ENCODE measurements at regions not wholly inside any gene's neighbourhood (a gene's known extent, or its start where the extent isn't known, plus 50 kb on each side); places are given as distances from the start of the nearest gene placed in this dataset.

DNA sequence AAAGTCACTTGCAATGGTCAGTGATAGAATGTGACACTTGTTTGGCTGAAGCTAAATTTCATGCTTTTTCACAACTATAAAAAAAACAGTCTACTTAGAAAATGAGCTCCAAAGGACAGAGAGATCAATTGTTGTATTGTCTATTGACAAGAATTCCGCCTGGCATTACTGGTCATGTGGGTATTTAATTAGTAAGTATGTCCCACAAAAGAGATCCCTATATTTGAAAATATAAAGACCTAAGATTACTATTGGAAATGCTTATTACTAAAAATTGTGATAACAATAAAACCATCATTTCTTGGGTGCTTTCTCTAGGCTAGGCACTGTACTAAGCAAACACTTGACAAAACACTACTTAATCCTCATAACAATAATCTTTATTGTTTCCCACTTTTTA is 745.2 kb upstream of the C9orf72 start:
- DNase-seq: peak in 1 of 51 donors; percentile 49

DNA sequence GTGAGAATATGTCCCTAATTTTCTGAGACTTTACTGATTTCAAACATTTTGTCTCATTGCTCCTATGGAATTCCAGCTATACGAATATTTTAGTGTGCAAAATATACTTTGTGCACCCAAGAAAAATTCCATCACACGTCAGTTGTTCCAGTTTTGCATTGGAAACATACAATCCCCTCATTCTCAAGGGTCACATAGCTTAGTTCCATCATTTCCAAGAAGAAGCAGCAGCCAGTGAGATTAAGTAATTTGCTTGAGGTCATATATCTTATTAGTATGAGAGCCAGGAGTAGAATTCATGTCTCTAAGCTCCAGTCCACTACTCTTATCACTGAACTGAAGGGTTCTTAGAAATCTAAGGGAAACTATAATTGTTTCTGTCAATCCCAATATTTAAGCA is 746.7 kb upstream of the C9orf72 start:
- no peak for DNase-seq

DNA sequence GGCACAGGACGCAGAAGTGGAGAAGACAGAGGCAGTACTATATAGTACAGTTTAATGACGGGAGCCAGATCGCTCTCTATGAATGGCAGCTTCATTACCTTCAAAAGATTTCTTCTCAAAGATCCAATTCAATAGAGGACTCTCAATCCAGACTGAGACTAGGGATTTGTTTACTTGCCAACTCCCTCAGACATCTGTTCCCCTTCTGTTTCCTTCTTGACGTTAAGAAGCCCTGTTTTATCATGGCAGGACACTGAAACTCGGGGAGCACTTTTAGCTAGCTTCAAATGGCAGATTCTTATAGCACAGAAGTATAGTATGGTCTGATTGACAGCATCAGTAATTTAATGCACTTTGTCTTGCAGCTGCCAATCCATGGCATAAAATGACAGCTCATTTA is 747.3 kb upstream of the C9orf72 start:
- no peak for DNase-seq

DNA sequence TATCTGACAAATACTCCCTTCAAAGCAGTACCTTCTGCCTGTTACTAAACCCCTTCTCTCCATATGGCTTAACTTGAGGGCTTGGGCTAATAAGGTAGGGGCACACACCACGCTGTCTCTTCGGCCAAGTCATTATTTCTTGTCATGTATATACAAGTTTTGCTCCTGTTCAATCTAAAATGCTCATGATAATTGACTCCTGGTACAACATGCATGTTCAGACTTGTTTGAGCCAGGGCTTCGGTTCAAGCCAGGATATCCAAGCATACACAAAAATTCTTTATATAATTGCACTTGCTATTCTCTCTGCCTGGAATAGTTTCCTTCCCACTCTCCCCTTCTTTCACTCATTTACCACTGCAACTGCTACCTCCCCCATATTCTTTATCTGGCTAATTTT is 756.0 kb upstream of the C9orf72 start:
- DNase-seq: no peak

DNA sequence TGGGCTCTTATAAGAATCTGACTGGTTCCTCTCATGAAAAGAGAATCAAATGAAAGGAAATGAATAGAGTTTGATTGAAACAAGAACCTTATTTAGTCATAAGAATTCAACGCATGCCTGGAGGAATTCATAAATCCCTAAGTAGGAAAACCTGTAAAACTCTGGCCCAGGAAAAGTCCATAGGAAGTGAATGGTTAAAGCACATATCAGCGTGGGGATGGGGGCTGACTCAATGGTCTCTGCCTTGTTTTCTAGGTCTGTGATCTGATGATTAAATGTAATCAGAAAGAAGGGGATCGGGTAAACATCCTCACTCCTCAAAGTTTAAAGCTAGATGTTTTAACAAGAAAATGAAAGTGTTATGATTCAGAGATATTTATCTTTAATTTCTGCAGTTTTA is 759.4 kb upstream of the C9orf72 start:
- DNase-seq: no peak

DNA sequence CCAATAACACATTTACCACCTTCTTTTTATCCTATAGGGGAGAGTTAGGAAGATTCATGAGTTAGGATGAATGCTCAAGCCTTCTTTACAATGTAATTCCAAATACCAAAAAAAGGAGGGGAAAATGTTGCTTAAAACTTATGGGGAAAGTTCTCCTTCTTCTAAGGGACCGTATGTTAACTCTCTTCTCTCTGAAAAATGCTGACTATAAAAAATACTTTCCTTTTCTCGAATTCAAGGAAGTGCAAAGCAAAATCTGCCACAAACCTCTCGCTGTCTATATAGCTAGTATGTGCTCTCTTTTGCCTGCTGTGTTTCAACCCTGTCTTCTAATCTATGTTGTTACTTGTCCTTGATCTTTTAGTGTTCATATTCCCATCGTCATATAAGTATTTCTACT is 768.6 kb upstream of the C9orf72 start:
- DNase-seq: no peak

DNA sequence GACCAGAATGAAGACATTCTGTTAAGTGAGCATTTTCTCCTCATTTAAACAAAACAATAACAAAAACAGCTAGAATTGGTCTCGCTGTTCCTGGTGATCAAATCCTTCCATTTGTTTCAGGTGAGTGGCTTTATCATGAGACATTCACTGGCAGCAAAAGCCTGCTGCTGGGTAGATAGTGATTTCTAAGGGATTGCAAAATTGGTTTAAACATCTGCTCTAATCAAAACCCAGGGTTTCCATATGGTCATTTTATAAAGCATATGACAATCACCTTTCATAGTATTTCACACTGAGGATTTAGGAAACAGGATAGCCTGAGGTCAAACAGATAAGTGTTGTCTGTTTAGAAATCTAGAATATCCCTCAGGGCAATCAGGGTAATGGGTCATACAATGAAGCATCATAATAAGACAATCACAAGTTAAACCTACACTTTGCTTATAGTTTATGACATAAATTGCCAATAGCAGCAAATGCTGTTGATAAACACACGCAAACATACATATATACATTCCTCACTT is 769.6 kb upstream of the C9orf72 start:
- no peak for DNase-seq

DNA sequence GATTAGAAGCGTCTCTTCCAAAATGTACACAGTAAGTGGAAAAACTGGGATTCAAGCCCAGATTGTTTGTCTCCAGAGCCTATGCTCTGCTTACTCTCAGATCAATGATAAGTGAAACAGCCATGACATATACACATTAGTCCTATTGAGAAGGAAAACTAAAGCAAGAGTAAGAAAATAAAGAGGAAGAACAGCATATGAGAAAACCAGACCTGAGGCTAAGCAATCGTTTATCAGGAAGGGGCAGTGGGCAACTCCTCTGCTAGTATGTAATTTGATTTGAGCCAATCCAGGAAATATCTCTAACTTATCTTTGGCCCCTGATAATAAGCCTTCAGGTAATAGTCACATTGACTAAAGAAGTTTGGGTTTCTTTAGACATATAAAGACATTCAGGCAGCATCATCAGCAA is 789.9 kb upstream of the C9orf72 start:
- no peak for DNase-seq

DNA sequence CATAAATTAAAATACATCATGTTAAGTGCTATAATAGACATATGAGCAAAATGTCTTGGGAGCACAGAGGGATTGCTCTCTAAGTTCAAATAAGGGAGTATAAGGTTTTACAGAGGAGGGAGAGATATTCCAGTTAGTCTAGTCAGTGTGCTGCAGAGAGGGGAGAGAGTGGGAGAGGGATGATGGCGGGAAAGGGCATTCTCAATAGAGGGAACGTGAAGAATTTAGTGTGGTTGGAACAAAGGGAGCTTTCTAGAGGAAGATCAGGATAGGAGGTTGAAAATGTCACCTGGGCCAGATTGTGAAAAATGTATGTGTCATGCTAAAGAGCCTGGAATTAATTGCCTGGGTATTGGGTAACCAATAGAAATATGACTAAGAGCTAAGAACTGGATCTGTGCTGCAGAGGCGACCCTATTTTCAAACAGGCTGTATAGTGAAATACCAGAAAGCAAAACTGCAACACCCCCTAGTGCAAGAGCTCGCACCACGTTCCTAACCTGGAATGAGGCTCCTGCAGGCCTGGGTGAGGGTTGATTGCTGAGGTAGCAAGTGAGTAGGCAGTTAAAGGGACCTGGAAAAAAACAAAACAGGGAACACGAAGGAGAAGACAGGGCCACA is 791.8 kb upstream of the C9orf72 start:
- peak in 6 of 51 donors; percentile 0 to 38 (median 2) for DNase-seq

DNA sequence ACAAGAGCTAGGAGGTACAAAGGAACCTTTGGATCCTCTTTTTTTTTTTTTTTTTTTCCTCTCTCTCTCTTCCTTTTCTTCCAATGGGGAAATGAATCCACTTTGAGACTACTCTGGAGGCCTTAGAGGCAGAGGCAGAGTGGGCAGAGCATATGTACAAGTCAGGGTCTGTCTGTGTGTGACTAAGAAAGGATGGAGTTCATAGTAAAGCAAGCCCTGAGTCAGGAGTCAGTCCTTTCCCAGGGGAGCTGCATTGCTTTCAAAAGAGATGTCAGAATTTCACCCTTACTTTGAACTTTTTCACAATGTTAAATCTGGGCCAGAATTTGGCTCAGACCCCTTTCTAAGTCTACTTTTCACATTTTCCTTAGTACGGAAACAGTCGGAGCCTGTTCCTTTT is 792.4 kb upstream of the C9orf72 start:
- no peak for DNase-seq

DNA sequence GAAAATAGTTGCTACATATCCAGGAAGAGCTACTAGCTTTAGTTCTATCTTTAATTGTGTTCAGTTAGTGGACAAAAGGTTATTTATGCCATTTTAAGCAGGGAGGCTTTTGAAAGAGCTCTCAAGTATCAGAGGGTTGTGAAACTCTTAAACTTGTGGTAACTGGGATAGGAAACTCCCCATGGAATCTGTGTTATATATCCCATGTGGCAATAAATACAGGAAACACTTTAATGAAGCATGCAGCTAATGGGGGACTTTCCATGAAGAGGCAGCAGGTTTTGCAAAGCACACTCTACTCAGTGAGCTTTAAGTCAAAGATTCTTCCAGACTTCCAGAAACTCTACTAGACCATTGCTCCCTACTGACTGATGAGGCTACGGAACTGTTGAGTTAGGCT is 805.0 kb upstream of the C9orf72 start:
- no peak for DNase-seq

DNA sequence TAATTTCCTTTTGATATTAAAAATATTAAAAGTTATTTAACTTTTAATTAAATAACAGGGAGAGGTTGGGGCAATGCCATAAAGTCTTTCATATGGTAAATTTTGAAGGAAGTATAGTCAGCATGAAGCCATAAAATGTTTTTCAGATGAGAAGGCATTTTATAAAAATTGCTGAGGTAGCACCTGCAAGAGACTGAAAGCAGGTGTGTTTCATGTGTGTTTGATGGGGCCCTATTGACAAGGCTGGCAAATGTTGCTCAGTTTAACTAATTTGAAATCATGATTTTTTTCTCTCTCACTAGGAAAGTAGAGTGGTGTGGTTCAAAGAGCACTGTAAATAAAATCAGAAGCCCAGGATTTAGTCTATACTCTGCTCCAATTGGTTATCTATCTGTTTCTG is 805.8 kb upstream of the C9orf72 start:
- no peak for DNase-seq

DNA sequence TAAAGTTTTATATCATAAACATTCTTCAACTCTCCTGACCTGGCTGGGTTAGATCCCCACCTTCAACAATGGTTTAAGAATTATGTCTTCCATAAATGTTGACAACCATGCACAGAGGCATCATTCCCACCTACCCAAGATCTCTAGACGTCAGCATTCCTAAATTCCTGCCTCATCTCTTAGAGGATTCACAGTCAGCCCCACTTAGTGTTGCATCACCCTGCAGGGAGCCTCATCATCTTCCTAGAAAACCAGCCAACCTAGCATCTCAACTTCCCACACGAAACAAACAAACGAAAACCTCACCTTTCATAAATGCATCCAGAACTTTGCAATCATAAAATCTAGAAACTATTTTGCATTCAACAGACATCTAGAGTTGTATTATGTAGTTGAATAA is 816.1 kb upstream of the C9orf72 start:
- no peak for DNase-seq

DNA sequence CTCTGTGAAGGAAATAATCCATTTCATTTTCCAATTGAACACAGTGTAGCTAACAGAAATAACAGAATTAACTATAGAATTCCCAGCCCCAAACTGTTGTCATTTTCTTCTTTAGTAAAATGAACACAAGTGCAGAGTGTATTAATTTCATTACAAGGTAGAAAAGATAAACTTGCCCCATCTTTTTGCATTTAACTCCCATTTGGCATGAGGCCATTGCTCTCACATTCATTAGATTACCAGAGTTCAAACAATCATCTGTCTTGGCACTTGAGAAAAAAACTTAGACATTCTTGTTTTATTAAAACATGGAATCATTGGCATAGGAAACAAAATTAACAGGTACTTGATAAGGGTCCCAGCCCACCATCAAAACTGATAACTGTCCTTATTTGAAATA is 821.5 kb upstream of the C9orf72 start:
- no peak for DNase-seq

DNA sequence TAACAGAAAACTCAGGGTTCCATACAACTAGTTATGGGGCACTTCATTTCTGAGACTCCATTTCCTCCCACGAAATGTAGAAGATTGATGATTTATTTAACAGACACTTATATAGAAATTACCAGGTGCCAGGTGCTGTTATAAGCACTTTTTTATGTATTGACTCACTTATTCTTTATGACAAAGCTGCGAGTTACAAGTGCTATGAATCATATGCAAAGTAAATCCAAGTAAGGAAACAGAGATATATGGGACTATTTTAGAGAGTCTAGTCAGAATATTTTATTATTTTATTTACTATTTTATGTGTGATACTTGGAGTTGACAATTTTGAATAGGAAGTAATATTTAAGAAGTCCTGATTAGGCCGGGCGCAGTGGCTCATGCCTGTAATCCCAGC is 822.8 kb upstream of the C9orf72 start:
- no peak for DNase-seq

DNA sequence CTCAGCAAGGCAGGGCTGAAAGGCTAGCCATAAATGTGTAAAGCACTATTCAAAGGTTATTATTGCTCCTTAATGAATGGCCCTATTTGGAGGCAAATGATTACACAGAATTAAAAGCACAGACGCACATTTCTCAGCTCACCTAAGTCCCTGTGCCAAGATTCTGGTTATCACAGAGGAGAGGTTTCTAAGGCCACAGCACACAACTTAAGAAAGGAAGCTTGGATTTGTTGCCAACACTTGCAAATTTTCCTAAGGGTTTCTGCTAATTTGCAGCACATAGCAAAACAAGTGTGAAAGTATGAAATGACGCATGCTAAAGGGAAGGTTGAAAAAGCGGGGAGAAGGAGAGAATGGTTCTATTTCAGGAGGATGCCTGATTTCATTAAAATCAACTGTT is 834.1 kb upstream of the C9orf72 start:
- DNase-seq: no peak

DNA sequence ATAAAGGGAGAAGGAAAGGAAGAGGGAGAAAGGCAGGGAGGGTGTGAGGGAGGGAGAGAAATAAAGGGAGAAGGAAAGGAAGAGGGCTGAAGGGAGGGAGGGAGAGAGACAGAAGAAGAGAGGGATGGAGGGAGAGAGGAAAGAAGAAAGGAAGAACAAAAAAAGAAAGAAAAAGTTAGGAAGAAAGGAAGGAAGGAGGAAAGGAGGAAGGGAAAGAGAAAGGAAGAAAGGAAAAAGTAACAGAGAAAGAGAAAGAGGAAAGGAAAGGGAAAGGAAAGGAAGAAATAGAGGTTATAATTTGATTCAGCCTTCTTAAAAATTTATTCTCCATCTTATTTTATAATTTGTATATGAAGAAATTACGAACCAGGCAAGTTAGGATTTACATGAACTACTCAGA is 836.6 kb upstream of the C9orf72 start:
- no peak for DNase-seq

DNA sequence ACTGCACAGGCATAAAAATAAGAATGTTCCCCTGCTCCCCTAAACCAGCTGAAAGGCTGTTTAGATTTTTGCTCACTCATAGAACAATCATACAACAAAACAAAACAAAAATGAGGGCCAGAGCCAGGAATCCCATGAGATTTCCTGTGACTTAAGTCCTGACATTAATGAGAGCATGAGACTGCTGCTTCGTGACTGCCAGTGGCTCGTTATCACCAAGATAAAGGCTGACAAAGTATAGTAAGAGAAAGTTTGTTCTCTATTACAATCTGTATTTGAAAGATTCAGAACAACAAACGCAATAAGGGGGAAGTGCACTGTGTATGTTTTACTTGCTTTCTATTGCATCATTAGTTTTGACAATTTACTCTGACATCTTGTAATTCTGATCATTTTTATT is 837.1 kb upstream of the C9orf72 start:
- no peak for DNase-seq

DNA sequence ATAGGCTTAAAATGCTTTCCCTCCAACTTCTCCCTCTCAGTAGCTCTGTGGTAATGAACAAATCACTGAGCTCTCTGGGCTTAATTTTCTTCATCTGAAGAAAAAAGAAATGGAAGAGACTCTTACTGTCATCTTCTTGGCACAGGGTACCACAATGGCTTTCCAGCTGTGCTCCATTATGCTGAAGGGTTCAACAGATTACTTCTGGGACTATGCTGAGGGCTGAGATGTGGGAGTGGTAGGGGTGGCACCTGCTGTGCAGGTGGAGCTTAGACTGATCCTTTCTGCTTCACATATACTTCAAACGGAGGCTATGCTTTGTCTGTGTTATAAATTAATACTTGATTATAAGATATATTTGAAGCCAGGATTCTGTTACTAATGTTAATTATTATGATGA is 840.2 kb upstream of the C9orf72 start:
- no peak for DNase-seq

DNA sequence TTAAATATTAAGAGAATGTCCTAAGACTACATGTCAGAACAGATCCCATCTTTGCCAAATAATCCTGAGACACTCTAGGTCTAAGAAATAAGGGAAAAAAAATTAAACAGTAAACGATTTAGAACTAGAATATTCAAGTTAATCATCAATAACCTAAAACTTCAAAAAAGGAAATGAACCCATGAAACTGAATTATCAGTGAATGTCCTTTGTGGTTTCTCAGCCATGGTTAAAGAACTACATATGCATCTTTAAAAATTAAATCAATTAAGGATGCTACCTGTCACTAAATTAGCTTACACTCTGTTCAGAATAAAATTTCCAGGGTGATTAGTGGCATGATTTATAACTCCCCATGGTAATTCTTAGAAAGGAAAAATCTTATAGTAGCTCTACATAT is 850.0 kb upstream of the C9orf72 start:
- no peak for DNase-seq

DNA sequence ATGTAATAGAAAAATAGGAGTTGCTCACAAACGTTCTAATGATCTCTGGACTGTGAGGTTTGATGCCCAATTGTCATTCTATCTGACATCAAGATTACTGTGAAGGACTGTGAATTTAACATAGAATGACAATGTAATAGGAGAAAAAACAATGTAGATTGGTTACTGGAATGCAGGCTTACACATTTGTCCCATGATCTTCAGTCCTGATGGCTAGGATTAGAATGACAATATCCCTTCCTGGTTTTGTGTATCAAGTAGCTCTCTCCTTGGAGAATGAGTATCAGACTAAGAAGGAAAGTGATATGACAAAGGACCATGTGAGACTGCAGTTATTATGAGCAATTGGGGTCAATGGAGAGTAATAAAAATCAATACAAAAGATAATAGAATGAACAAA is 862.2 kb upstream of the C9orf72 start:
- DNase-seq: no peak

DNA sequence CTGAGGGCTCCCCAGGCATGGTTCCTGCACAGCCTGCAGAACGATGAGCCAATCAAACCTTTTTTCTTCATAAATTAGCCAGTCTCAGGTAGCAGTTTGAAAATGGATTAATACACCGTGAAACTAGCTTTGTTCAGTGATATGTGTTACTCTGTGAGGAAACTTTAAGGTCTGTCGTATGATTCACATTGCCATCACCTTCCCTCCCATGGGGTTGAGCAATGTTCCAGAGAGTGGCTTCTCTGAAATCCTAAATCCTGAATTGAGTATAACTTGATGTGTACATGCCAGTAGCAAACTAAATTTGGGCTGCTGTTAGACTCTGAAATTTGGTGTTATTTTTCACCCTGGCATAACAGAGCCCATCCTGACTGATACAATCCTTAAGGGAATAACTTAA is 866.4 kb upstream of the C9orf72 start:
- DNase-seq: no peak

DNA sequence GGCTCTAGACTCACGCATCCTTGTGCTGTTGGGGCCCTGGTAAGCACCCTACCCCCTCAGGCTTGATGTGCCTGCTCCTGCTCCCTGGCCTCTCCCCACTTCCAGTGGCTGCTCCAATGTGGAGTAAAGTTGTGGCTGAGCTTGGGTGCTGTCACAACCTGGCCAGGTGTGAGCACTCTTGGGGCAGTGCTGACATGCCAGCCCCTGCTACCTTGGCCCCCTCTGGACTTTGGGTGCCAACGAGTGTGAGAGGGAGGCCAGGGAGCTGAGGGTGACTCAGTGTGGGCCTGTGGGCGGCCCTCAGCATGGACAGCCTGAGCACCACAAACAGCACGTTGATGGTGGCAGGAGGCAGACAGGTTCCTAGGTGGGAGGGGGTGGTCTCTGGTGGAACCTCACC is 870.2 kb upstream of the C9orf72 start:
- DNase-seq: no peak

DNA sequence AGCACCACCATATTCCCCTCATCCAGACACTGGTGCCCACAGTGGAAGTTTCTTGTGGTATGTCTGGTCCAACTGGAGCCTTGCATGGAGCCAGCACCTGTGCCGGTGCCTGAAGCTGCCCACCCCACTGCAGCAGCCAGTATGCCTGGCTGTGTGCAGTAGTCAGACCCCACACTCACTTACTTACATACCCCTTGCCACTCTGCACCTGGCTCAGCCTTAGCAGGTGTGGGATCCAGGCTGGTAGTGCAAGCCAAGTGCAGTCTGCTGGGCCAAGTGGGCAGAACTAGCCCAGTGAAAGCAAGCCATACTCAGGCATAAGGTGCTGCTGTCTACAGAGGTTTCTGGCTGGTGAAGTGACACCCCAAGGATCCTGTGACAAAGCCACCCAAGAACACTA is 871.4 kb upstream of the C9orf72 start:
- DNase-seq: no peak
